ENCODE measurements at regions not wholly inside any gene's neighbourhood (a gene's known extent, or its start where the extent isn't known, plus 50 kb on each side); places are given as distances from the start of the nearest gene placed in this dataset.

DNA sequence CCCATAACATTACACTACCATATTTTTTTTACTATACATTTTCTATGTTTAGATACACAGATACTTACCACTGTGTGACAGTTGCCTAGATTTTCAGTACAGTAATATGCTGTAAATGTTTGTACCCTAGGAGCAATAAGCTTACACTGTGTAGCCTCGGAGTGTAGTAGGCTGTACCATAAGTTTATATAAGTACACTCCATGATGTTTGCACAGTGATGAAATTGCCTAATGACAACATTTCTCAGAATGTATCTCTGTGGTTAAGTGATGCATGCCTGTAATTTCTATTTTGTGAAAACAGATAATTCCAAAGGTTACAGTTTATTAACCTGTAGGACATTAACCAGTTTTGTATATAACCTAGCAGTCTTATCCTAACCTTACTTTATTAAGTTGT lies 128.1 kb upstream of the RBMS1 start:
- no peak for TF ChIP-seq POLR2A (IDR thresholded peaks at IDR 0.05)
- no peak for TF ChIP-seq CTCF (IDR thresholded peaks at IDR 0.05)
- no peak for TF ChIP-seq EP300 (IDR thresholded peaks at IDR 0.05)

All from tibial nerve (tissue), 4 donors.